Upper lobe of left lung (tissue), 6 donors: ENCODE measurements at regions not wholly inside any gene's neighbourhood (a gene's known extent, or its start where the extent isn't known, plus 50 kb on each side); places are given as distances from the start of the nearest gene placed in this dataset.

ENCODE experiments used
- ATAC-seq, 2 donors: fragments of 200-7000 bp; cut with Tn5 transposase; one replicate each; pipeline ENCODE4 v1.9.1; 2022; ENCODE audit warnings: mild to moderate bottlenecking in 2 of 2, moderate library complexity in 2 of 2; ENCODE audit not compliant: low FRiP score in 2 of 2
- DNase-seq, 2 donors: peaks; one replicate each; pipeline ENCODE4 v3.0.0-alpha.2; 2019 to 2020
- H3K27ac ChIP-seq, 4 donors: fragments of 200-600 bp; sonication (generic); one replicate each; pipeline ENCODE4 v1.5.1; 2016 to 2019
- H3K27me3 ChIP-seq, 4 donors: fragments of 200-600 bp; sonication (generic); one replicate each; pipeline ENCODE4 v1.5.1; 2017 to 2019
- H3K36me3 ChIP-seq, 4 donors: fragments of 200-600 bp; sonication (generic); one replicate each; pipeline ENCODE4 v1.5.1; 2016 to 2019
- H3K4me1 ChIP-seq, 4 donors: fragments of 200-600 bp; sonication (generic); one replicate each; pipeline ENCODE4 v1.5.1; 2018 to 2019
- H3K4me3 ChIP-seq, 4 donors: fragments of 200-600 bp; sonication (generic); one replicate each; pipeline ENCODE4 v1.5.1; 2017 to 2019; ENCODE audit warnings: mild to moderate bottlenecking in 2 of 4, moderate library complexity in 1 of 4
- H3K9me3 ChIP-seq, 4 donors: fragments of 200-600 bp; sonication (generic); one replicate each; pipeline ENCODE4 v1.5.1; 2018 to 2019
- CTCF ChIP-seq, 6 experiments: fragments of 450-650 bp in 4 of 6; fragments of 200-600 bp in 2 of 6; sonication (generic) in 2 of 6; IDR thresholded peaks; one replicate each; pipeline ENCODE4 v1.5.1; 2016 to 2019; ENCODE audit warnings: antibody characterized with exemption in 6 of 6
- EP300 ChIP-seq, 4 donors: sonication (generic); formaldehyde crosslinking; IDR thresholded peaks; one replicate each; pipeline ENCODE4 v1.5.1; 2017; ENCODE audit warnings: antibody characterized with exemption in 4 of 4, control low read depth in 2 of 4
- POLR2A ChIP-seq, 4 donors: fragments of 450-650 bp; IDR thresholded peaks; one replicate each; pipeline ENCODE4 v1.5.1; 2016 to 2017; ENCODE audit warnings: antibody characterized with exemption in 4 of 4, mild to moderate bottlenecking in 2 of 4
- POLR2AphosphoS5 ChIP-seq, 2 donors: sonication (generic); formaldehyde crosslinking; IDR thresholded peaks; one replicate each; pipeline ENCODE4 v1.5.1; 2017; ENCODE audit warnings: antibody characterized with exemption in 2 of 2
- WGBS, 2 donors: methylation state at CpG; one replicate each; pipeline ENCODE4 v1.1.5; 2017 to 2018; 5-methylcytosine and 5-hydroxymethylcytosine counted together
- donor health status: DM: no; HTN: no; CAD: no; lungs with moderate emphysema.
- donor health status: DM: no; HTN: yes; CAD: no; lungs with severe emphysema.

DNA sequence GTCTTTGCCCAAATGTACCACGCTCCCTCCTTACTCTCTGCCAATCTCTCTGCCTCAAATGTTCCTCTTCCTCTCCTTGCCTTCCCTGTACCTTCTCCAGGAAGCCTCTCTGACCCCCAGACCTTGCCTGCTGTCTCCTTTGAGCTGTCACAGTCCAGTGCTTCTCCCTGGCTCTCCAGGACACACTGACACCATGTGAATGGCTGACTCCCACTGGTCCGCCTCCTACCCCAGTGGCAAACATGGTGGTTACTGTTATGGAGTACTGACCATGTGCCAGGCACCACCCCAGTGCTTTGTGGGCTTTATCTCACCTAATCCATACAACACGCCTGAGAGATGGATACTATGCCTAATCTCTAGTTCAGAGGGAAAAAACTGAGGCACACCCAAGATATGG is 141.9 kb downstream of the TPRA1 start:
- WGBS, 2 donors: 87 to 92% methylated on average over 3 of the region's 3 CpGs
- H3K36me3 ChIP-seq: no peaks in the 10 kb centered on the region
- no peak overlapping the region for H3K27ac ChIP-seq
- H3K9me3 ChIP-seq: no peaks in the 10 kb centered on the region
- TF ChIP-seq CTCF (IDR thresholded peaks at IDR 0.05): no peak
- TF ChIP-seq EP300 (IDR thresholded peaks at IDR 0.05): no peak
- no peaks in the 10 kb centered on the region for H3K27me3 ChIP-seq
- H3K4me3 ChIP-seq: no peak overlapping the region
- H3K4me1 ChIP-seq: no peaks in the 10 kb centered on the region
- ATAC-seq (no peak), DNase-seq (peak in 1 of 2 donors; percentile 10)

- TF ChIP-seq EP300 (IDR thresholded peaks at IDR 0.05) (no peak), POLR2AphosphoS5 (IDR thresholded peaks at IDR 0.05) (no peak), CTCF (IDR thresholded peaks at IDR 0.05) (no peak), POLR2A (IDR thresholded peaks at IDR 0.05) (no peak)
- H3K27ac ChIP-seq: no peak overlapping the region
- H3K4me3 ChIP-seq: no peak overlapping the region
- no peaks in the 10 kb centered on the region for H3K9me3 ChIP-seq
- H3K4me1 ChIP-seq: no peaks in the 10 kb centered on the region
- DNase-seq (peak in 1 of 2 donors; percentile 18), ATAC-seq (no peak)
- no peaks in the 10 kb centered on the region for H3K27me3 ChIP-seq
- WGBS, 2 donors: 82 to 88% methylated on average over 3 of the region's 3 CpGs
- no peaks in the 10 kb centered on the region for H3K36me3 ChIP-seq
These were observed 142.4 kb downstream of the TPRA1 start for GRCh38 chr3:127448161-127448561.

- Histone ChIP-seq H3K27me3 (no peaks in the 10 kb centered on the region), H3K4me3 (no peak overlapping the region), H3K4me1 (no peaks in the 10 kb centered on the region), H3K9me3 (no peaks in the 10 kb centered on the region), H3K27ac (no peak overlapping the region), H3K36me3 (no peaks in the 10 kb centered on the region)
- no peak for ATAC-seq
- 83% methylated on average over 4 of the region's 4 CpGs for WGBS, 2 donors
- DNase-seq: no peak
- TF ChIP-seq POLR2AphosphoS5 (IDR thresholded peaks at IDR 0.05): no peak
- TF ChIP-seq EP300 (IDR thresholded peaks at IDR 0.05): no peak
These were observed 143.8 kb downstream of the TPRA1 start for GRCh38 chr3:127446756-127447155.

DNA sequence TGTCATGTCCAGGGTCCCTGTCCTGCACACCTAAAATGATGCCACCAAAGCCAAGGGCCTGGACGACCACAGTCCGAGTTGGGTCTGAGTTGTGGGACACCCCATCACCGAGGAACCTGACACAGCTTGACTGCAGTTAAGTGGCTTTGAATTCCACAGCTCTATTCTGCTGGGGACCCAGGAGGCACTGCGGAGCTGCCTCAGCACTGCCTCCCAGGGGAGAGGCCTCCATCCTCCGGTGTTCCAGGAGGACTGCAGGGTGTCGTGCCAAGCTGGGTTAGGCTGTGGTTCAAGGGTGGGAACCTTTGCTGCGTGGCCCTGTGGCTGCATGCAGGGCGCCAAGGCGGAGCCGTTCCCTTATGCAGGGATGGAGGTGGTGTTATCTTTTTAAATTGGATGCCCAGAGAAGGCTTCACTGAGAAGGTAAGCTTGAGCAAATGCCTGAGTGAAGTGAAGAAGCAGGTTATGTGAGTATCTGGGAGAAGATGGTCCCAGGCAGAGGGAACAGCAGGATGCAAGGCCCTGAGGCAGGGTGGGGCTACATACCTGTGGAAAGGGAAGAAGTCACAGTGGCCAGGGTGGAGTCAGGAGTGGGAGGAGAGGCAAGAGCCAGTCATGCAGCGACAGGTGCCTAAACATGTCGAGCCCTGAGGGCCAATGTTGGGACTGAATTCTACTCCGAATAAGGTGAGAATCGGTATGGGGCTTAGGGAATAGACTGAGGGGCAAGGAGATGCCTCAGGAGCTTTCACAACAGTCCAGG is 144.8 kb downstream of the TPRA1 start:
- H3K4me1 ChIP-seq: no peaks in the 10 kb centered on the region
- ATAC-seq: no peak
- no peak overlapping the region for H3K4me3 ChIP-seq
- no peaks in the 10 kb centered on the region for H3K27me3 ChIP-seq
- DNase-seq: peak; percentile 18 to 33
- no peaks in the 10 kb centered on the region for H3K9me3 ChIP-seq
- no peak for TF ChIP-seq POLR2A (IDR thresholded peaks at IDR 0.05)
- no peak for TF ChIP-seq EP300 (IDR thresholded peaks at IDR 0.05)
- TF ChIP-seq POLR2AphosphoS5 (IDR thresholded peaks at IDR 0.05): no peak
- no peak for TF ChIP-seq CTCF (IDR thresholded peaks at IDR 0.05)
- 78 to 91% methylated on average over 10 to 13 of the region's 14 CpGs for WGBS, 2 donors
- no peak overlapping the region for H3K27ac ChIP-seq
- no peaks in the 10 kb centered on the region for H3K36me3 ChIP-seq

DNA sequence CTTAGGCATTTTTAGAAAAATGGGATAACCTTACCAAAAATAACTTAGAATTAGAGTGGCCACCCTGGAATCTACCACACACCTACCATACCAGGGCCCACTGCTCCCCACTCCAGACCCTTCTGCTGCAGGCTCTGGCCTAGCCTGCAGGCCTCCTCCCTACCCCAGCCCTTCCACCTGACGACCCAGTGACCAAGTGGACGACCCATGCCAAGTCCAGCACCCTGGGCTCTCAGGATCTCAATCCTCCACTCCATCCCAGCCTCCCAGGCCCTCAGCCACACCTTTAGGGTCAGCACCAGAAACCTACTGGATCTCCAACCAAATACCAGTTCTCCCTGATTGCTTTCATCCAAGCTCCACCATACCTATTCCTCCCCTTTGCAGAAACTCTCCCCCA is 145.8 kb downstream of the TPRA1 start:
- no peaks in the 10 kb centered on the region for H3K4me1 ChIP-seq
- H3K9me3 ChIP-seq: no peaks in the 10 kb centered on the region
- no peak overlapping the region for H3K27ac ChIP-seq
- TF ChIP-seq POLR2A (IDR thresholded peaks at IDR 0.05) (no peak), POLR2AphosphoS5 (IDR thresholded peaks at IDR 0.05) (no peak), EP300 (IDR thresholded peaks at IDR 0.05) (no peak), CTCF (IDR thresholded peaks at IDR 0.05) (no peak)
- ATAC-seq: no peak
- 62 to 90% methylated on average over 2 of the region's 2 CpGs for WGBS, 2 donors
- H3K27me3 ChIP-seq: no peaks in the 10 kb centered on the region
- H3K36me3 ChIP-seq: no peaks in the 10 kb centered on the region
- H3K4me3 ChIP-seq: no peak overlapping the region
- peak in 1 of 2 donors; percentile 6 for DNase-seq
